ENCODE measurements at regions not wholly inside any gene's neighbourhood (a gene's known extent, or its start where the extent isn't known, plus 50 kb on each side); places are given as distances from the start of the nearest gene placed in this dataset.

GRCh38 chr15:37731146-37731746 is 203.2 kb upstream of the TMCO5A start:
- no peak for TF ChIP-seq CTCF (conservative IDR thresholded peaks at IDR 0.05)
- H3K23ac ChIP-seq (ENCODE audit: insufficient read length, low read depth, low read length): no peak overlapping the region
- no peaks in the 10 kb centered on the region for H3K23me2 ChIP-seq (ENCODE audit: insufficient read length, low read depth, low read length, poor library complexity, severe bottlenecking)
- DNase-seq: no peak
- H2BK12ac ChIP-seq (ENCODE audit: insufficient read length, low read depth, low read length): no peak overlapping the region
- H3K14ac ChIP-seq (ENCODE audit: insufficient read depth, low read length): no peak overlapping the region
- no peak overlapping the region for H2BK5ac ChIP-seq (ENCODE audit: insufficient read length, low read length)
- Mint-ChIP-seq H3K4me1 (no peaks in the 10 kb centered on the region), H3K27me3 (ENCODE audit: low read depth) (no peaks in the 10 kb centered on the region), H3K36me3 (ENCODE audit: insufficient read depth in 1 of 3, low read depth in 3 of 3) (no peaks in the 10 kb centered on the region), H3K9me3 (no peaks in the 10 kb centered on the region), H3K27ac (no peak overlapping the region), H3K4me3 (no peak overlapping the region)
- no peak overlapping the region for H4K5ac ChIP-seq (ENCODE audit: insufficient read length, low read depth, low read length)
- no peaks in the 10 kb centered on the region for H3K9me3 ChIP-seq (ENCODE audit: control insufficient read depth, low read depth, low read length)
- H2AFZ ChIP-seq (ENCODE audit: low read length): no peak overlapping the region
- no peak overlapping the region for H3K27ac ChIP-seq (ENCODE audit: insufficient read length, low read depth, low read length)
- WGBS (ENCODE audit: extremely low coverage, insufficient read length, low lambda C conversion rate): no CpG with 5 or more reads among the region's 5 CpGs
- H3K4me1 ChIP-seq (ENCODE audit: insufficient read depth, low read length): no peaks in the 10 kb centered on the region; the same call in 1 of the 2 replicates
- H2BK120ac ChIP-seq (ENCODE audit: low read depth, low read length, poor library complexity, severe bottlenecking): no peak overlapping the region
- no peak overlapping the region for H2BK20ac ChIP-seq (ENCODE audit: low read depth, low read length, poor library complexity, severe bottlenecking)
- no peak overlapping the region for H3K9ac ChIP-seq (ENCODE audit: extremely low read depth, insufficient read length, low read length)
- no peaks in the 10 kb centered on the region for H4K20me1 ChIP-seq (ENCODE audit: control insufficient read depth, insufficient read depth, insufficient read length)
- no peak overlapping the region for H3K4me2 ChIP-seq (ENCODE audit: insufficient read depth, insufficient read length, low read length)
- no peak overlapping the region for H2BK15ac ChIP-seq (ENCODE audit: low read depth, low read length)
- H3K79me1 ChIP-seq (ENCODE audit: insufficient read depth, low read depth, low read length, poor library complexity, severe bottlenecking): no peaks in the 10 kb centered on the region
- H3K4ac ChIP-seq (ENCODE audit: low read depth, low read length): no peak overlapping the region
- H3K27me3 ChIP-seq (ENCODE audit: insufficient read depth, low read length): no peaks in the 10 kb centered on the region
- no peak overlapping the region for H3T11ph ChIP-seq (ENCODE audit: low read length)
- H3K79me2 ChIP-seq (ENCODE audit: insufficient read depth, low read length): no peaks in the 10 kb centered on the region
- no peak overlapping the region for H4K8ac ChIP-seq (replicated peaks; ENCODE audit: insufficient read length, low read depth, low read length)
- H3K18ac ChIP-seq (ENCODE audit: insufficient read length, low read depth, low read length): no peak overlapping the region
- no peak overlapping the region for H2AK5ac ChIP-seq (ENCODE audit: insufficient read length, low read length)
- no peak overlapping the region for H3K56ac ChIP-seq (ENCODE audit: insufficient read length, low read depth, low read length)
- H4K91ac ChIP-seq (ENCODE audit: insufficient read length, low read depth, low read length): no peak overlapping the region
